Central memory CD4-positive, alpha-beta T cell (primary cell): ENCODE measurements at regions not wholly inside any gene's neighbourhood (a gene's known extent, or its start where the extent isn't known, plus 50 kb on each side); places are given as distances from the start of the nearest gene placed in this dataset.

Experiments
- DNase-seq: peaks from one replicate; pipeline ENCODE4 v3.0.0; 2022

DNA sequence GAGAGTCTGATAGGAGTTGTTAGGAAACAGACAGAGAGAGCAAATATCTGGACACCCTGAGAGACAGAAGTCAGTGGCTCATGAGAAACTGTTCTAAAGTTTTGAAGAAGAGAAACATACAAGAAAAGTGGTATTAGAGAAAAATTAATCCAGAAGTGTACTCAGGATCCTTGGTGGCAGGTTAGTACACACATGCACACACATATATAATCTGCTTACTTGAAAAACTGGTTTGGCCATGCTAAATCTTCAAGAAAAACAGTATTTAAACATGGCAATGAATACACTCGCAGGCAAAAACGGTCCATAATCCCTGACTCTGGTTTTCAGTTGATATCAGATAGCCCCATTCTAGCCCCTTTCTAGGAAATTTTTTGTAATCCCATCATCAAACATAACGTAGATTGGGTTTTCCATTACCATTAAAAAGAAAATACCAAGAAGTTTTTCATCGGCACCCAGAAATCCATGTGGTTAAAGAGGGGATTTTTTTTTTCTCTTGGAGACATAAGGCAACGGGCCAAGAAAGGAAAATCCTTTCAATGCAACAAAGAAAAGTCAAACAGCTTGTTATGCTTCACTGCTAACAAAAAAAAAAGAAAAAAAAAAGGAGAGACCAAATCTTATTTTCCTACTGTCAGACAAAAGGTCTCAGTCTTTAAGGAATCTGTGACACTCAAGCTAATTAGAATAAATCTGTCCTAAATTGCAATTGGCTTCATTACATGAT lies 178.0 kb upstream of the MIR17HG start:
- DNase-seq = no peak

DNA sequence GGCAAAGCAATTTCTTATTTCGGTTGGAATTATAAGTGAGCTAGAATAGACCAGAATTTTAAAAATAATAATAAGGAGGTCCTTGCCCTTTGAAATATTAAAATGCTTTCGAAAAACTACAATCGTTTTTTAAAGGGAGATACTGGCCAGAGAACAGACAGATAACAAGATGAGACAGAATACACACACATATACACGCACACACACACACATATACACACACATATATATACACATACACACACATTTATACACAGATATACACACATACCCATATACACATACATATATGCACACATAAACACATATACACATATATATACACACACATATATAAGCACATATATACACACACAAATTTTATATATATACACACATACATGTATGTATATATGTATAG lies 175.3 kb upstream of the MIR17HG start:
- no peak for DNase-seq

DNA sequence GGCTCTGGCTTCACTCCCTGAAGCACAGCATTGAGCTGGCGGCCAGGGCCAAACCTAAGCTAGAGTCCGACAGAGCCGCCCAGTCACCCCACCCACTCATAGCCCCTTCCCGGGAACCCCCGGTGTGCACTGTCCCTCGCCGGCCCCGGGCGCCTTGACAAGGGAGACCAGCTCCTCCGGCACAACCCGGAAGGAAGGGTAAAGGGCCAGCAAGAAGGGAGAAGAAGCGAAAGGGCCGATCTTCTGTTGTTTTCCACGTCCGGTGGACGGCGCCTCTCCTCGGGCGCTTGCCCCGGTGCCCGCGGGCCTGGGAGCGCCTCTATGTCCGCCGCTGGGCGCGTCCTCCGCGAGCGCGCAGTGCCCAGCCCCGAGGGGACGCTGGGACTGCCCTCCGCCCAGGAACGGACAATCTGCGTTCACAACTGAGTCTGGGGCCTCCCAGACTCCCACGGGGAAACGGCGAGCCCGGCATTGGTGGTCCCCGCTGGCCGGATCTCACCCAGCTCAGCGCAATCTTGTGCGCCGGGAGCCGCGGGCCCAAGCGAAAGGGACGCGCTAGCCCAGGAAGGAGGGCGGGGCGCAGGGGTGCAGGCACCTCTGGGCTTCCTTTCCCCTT lies 172.5 kb upstream of the MIR17HG start:
- DNase-seq = no peak

DNA sequence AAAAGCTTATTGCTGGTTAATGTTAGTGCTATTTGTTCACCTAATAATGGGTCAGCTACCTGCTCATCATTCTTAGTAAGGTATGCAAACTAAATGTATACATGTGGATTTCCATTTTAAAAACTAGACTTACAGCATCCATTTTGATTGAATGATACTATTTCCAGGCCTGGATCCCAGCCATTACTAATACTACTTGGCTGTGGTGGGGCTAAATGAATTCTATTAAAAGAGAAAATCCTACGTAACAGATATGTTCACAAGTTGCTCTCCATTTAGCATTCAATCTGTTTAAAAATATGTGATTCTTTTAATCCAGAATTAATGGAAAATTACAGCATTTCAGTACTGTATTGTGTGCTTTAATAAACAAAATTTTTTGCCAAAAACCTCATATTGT lies 169.4 kb upstream of the MIR17HG start:
- no peak for DNase-seq

DNA sequence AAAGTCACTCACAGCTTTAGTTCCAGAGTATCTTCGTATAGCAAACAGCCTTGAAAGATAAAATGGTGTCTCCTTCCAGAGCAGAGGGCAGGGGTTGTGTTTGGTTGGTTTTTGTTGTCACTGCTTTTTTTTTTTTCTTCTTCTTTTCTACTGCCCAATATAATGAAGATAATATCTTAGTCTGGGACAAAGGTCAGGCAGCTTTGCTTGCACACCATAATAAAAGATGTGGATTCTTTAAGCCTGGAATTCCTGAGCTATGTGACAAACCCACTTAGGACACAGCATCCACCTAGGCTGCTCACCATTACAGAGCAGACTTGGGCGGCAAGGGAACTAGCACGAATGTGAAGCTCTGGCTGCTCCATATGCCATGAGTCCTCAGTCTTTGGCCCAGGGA lies 165.6 kb upstream of the MIR17HG start:
- DNase-seq = no peak

DNA sequence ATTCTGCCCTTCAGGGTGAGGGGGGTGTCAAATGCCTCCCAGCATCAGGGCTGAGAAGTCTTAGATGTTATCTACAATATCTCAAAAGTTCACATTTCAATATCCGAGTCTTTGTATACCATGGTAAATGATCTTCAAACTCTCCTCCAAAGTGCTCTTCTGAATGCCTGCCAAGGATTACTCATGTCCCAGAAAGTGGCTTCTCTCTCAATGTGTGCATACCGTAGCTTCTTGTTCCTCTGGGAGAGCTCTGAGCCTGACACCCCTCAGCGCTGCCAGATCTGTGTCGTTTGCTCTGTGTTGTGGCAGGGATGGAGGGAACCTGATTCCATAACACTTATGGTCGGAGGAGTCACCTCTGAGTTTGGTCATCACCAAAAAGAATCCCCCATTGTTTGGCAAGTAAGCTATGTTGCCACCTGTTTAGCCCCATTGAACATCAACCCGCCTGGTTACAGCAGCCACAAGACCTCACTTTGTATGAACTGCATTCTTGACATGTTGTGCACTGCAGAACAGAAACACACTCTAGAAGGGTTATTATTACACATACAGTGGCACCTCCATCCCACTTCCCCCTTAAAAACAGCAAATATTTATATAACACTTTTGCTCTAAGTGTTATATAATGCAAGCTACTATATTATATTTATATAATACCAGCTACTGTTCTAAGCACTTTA lies 163.1 kb upstream of the MIR17HG start:
- no peak for DNase-seq

DNA sequence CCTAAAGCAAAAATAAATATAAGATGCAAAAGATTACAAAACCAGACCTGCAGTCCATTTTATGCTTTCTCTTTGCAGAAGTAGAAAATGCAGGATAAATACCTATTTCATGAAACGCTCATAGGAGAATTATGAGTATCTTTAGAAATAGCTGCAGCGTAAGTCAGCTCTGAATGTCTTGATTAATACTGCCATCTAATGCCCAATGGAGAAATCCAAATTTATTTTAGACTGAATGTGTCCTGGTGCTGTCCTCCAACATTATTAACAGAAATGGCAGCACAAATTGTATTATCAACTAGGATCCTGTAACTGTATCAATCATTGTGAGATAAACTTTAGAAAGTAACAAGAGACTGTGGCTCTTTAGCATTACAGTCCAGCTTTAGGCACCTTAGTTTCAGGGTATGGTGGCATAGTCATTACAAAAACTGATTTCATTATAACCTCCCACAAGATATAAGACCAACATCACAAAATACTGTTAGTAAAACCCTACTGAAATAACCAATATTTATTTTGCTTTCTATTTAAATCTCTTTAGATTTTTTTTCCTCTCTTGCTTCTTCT lies 162.1 kb upstream of the MIR17HG start:
- DNase-seq = no peak

DNA sequence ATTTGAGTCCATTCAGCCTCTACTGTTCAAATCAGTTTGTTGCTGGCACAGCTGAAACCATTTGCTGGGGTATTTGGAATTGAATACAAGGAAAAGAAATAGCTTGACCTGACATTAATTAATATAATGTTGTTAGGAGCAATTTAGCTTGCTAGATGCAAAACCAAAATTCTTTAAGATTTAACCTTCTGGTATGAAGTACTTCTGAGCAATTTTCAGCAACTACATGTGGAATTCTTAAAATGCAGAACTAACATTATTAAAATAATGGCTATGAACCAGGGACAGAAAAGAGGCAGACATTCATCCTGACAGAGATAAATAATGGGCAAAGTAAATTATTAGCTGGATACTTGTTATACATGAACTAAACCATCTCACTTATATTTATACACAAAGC lies 160.0 kb upstream of the MIR17HG start:
- DNase-seq = no peak

DNA sequence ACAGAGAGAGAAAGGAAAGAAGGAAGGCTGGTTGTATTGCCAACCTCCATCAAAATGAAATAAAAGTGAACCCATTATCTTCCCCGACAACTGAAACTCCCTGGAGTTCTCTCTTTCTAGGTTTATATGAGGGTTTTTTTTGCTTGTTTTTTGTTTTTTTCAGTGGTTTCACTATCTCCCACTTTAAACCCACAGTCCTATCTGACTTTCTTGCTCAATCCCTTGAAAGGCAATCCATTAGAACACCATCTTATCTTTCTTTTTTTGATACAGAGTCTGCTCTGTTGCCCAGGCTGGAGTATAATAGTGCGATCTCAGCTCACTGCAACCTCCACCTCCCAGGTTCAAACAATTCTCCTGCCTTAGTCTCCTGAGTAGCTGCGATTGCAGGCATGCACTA lies 158.0 kb upstream of the MIR17HG start:
- DNase-seq = no peak

DNA sequence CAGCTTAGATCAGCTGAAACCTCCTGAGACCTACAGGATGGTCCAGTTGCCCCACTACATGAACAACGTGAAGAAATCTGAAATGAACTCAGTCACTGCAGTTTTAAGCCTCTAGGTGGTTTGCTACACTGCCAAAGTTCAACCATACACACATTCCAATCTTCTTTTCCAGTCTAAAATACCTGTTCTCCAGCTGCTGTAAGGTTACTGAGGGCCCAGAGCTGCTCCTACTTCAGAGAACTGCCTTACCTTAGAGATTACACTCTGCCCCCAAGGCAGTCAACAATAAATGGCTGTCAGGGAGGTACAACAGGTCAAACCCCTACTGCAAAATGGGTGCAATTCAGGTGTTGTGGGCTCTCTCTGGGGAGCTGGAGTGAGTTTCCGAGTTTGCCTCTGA lies 154.1 kb upstream of the MIR17HG start:
- DNase-seq = no peak

DNA sequence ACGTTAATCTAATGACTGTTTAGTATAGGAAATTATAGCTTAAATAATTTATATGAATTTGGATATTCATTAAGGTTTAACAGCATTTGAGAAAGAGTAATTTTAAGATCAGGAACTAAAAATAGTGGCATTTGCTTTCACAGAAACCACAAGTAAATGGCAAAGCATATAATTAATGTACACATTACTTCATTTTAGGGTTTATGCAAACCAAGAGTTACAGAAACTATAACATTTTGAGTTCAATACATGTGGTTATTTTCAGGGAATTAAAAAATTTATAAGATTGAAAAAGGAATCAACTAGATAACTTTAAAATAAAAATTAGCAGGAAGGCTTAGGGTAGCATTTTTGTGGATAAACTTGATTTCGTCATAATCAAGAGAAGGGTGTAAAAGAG lies 151.7 kb upstream of the MIR17HG start:
- DNase-seq = no peak

DNA sequence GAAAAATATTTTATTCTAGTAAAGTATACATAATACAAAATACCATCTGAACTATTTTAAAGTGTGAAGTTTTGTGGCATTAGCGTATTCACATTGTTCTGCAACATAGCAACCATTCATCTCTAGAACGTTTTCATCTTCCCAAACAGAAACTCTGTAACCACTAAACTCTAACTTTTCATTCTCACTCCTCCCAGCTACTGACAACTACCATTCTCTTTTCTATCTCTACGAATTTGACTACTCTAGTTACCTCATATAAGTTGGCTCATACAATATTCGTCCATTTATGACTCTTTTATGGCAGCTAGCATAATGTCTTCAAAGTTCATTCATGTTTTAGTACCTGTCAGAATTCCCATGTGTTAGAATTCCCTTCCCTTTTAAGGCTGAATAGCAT lies 150.5 kb upstream of the MIR17HG start:
- no peak for DNase-seq

DNA sequence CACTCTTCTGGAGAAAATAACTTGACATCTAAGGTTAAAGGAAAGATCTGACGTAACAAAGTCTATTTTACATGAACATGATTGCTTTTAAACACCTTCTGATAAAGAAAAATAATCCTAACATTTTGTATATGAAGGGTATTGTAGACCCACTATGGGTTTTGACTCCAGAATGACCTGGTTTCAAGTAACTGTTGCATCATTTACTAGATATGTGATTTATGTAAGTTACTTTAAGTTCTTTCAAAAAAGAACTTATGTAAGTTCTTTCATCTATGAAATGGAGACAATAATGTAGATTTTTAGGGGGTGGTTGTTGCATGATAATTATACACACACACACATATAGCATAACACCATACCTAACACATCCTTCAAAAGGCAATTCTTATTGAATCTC lies 147.6 kb upstream of the MIR17HG start:
- DNase-seq = no peak

DNA sequence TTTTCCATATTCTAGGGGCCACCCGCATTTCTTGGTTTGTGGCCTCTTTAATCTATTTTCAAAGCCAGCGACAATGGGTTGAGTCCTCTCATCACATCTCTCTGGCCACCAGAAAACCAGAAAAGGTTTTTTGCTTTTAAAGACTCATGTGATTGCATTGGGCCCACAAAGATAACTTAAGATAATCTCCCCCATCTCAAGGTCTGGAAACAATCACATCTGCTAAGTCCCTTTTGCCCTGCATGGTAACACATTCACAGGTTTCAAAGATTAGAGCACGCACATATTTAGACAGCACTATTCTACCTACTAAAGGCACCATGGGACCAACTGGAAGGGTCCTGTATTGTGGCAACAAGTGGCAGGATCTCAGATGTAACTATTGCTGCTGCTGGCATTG lies 147.0 kb upstream of the MIR17HG start:
- no peak for DNase-seq

DNA sequence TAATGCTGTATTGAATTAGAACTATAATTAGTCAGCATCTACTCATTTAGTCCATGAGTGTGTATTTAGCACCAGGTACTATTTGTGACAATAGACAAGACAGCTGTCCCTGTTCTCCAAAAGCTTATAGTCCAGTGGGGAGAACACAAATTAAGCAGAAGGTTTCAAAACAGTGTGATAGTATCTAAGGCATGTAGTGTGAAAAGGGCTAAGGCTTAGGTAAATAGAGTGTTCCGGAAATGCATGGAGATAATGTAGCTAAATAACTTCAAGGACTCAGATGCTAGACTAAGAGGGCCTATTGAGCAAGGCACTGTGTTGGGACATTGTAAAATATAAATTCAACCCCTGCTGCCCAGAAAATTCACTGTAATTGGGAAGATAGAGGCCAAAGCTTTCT lies 144.1 kb upstream of the MIR17HG start:
- DNase-seq = no peak

DNA sequence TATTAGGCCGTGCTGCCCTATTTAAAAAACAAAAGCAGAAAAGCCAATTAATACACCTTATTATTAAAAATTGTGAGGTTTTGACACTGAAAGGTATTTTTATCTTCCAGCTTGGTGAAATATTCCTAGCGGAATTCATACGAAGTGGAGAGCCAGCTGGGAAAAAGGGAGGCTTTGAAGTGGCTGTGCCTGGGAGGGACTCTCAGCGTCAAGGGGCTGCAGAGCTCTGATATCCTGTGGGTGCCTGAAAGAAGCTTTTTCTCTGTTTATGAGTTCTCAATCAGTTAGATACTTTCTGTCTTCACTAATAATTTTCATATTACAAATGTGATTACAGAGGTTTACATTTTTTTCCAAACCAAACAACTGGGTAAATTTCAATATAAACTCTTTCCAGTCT lies 140.2 kb upstream of the MIR17HG start:
- no peak for DNase-seq

DNA sequence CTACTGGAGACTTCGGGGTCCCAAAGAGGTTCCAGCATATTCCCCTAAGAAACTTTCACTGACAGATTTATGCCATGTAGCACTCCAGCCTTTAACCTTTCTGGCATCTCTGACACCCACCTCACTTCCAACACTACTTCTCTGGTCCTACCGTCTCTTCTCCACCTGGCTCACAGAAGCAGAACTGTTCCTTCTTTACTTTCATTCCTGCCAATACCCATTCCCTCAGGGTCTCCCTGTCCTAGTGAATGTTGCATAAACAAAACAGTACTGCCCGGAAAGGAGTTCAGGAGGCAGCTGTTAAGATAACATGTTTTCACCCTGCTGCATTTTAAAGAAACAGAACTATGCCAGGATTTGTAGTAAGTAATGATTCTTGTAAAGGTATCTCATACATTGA lies 136.0 kb upstream of the MIR17HG start:
- DNase-seq = no peak

DNA sequence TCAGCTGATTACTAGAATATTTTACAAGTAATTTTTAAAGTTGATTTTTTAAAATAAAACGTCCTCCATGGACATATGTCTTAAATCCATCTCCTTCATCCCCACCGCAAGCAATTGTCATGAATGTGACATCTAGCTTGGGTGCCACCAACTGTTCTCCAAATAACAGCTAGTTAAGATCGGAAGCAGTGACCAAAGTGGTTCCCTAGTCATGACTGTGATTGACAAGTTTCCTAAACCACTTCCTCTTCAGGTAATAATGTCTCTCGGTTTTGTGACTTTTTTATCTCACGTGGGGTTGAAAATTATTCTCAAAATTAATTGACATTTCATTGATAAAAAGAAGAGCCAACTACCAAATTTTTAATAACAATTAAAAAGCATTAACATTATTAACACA lies 135.3 kb upstream of the MIR17HG start:
- no peak for DNase-seq

DNA sequence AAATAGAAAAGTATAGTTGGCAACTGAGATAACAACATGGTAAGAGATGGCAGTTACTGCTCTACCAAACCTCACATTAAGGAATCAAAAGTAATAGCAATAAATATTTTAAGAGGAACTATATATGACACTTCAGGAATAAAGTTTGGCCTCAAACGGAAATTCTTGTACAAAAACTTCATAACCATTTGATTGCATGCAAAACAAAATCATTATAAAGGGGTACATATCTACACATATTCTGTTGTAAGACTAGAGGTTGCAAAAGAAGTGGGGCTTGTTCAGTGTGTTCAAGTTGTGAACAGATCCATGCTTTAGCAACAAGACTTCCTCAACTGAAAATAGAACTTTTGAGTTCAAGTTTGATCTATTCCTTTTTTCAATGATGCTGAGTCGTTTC lies 133.5 kb upstream of the MIR17HG start:
- DNase-seq = no peak

DNA sequence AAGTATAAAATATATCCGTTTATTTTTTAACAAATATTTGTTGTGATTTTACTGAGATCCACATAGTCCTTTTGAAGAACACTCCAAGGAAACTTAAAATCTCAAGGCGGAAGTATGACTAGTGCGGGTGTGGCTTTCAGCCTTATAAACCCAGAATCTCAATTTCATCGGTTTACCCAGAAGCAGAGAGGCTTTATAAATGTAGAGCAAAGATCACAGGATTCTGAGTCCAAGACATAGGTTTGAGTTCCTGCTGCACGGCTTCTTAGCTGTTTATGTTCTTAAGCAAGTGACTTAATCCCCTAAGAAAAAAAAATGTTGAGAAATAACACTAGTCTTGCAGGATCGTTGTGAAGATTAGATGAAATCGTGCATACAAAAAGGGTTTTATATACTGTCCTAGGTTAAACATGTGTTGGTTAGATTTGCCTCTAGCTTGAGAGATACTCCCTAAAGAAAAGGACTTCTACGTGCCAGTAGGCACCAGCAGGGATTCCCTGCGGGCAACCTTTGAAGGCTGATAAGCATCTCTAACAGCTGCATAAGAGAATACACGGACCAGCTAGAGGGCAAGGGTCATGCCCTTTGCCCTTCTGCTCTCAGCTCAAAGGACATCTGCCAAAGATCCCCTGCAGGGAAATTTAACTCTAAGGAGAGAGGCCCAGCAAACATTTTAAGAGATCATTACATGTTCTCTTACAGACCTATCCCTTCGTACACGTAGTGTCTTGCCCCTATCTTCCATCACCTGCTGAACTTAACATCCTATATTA lies 130.4 kb upstream of the MIR17HG start:
- no peak for DNase-seq

DNA sequence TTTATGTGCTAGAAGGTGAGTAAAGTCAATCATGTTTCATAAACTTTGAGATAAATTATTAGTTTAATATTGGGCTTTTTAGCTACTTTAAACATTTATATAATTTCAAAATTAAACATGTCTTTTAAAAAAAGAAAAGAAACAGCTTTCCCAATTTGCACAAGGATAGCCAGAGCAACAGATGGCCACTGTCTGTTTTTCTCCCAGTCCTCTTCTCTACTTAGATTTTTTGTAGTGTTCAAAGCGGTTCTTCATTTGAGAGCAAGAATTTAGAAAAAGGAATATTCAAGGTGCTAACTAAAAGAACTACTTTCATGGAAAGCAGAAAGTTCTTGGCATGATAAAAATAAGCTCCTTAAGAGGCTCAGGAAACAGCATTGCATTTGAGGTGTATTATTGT lies 128.3 kb upstream of the MIR17HG start:
- no peak for DNase-seq

DNA sequence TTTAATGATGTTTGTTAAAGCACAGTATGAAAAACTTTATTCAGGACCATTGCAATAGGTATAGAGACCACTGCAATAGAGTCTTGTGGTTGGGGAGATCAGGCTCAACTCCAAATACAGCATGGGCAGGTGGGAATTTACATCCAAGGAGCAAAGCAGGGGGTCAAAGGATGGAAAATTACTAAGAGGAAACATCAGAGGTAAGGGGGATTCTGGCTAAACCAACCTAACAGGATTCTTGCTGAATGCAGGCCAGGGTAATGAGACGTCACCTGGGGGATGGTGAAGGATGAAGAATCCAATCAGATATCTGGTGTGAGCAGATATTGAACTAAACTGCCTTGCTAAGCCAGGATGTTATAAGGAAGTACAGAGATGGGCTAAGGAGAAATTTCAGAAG lies 126.6 kb upstream of the MIR17HG start:
- no peak for DNase-seq

DNA sequence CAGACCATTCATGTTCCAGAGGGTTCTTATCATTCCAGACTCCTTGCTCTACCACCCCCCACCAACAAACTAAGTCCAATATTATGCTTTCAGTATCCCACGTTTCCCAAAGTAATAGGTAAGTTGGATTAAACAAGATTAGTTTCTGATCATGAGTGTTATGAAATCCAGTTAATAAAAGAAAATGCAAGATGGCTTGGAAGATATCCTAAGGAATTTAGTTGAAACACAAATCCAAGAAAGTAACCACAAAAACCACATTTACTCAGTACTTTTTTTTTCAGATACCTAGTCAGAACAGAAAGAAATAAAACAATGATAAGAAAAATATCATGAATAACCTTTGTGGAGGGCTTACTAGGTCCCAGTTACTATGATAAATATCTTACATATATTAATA lies 119.4 kb upstream of the MIR17HG start:
- DNase-seq = no peak
